ENCODE measurements at regions not wholly inside any gene's neighbourhood (a gene's known extent, or its start where the extent isn't known, plus 50 kb on each side); places are given as distances from the start of the nearest gene placed in this dataset.

GRCh38 chr5:96112703-96113102 is 151.1 kb upstream of the ELL2 start:
- WGBS (ENCODE audit: missing lambda C conversion rate) = 93% methylated on average over 2 of the region's 2 CpGs
- TF ChIP-seq TP53 (CRISPR knock-in tag; IDR thresholded peaks at IDR 0.05) (no peak), HEYL (CRISPR knock-in tag; IDR thresholded peaks at IDR 0.05) (no peak), REST (IDR thresholded peaks at IDR 0.05) (no peak), FOSL2 (IDR thresholded peaks at IDR 0.05) (no peak), FOSL2 (CRISPR knock-in tag; IDR thresholded peaks at IDR 0.05) (no peak), FOXS1 (CRISPR knock-in tag; IDR thresholded peaks at IDR 0.05) (no peak), KDM5A (IDR thresholded peaks at IDR 0.05) (no peak), KDM1A (IDR thresholded peaks at IDR 0.05; ENCODE audit: low read depth) (no peak), BCL3 (IDR thresholded peaks at IDR 0.05) (no peak), ZFP36 (IDR thresholded peaks at IDR 0.05; ENCODE audit: borderline replicate concordance, partially characterized antibody) (no peak), CTCF (IDR thresholded peaks at IDR 0.05) (no peak), HES2 (IDR thresholded peaks at IDR 0.05) (no peak), CHD4 (IDR thresholded peaks at IDR 0.05; ENCODE audit: borderline replicate concordance) (no peak), EHF (CRISPR knock-in tag; IDR thresholded peaks at IDR 0.05) (no peak), EHMT2 (IDR thresholded peaks at IDR 0.05; ENCODE audit: low read depth) (no peak), RAD21 (conservative IDR thresholded peaks at IDR 0.05 in 1 of 2, IDR thresholded peaks at IDR 0.05 in 1 of 2) (no peak), NFE2L2 (conservative IDR thresholded peaks at IDR 0.05; ENCODE audit: low read length) (no peak), HOXB13 (CRISPR knock-in tag; IDR thresholded peaks at IDR 0.05; ENCODE audit: low read depth) (no peak)
- Histone ChIP-seq H3K4me3 (no peak overlapping the region), H3K4me2 (no peak overlapping the region), H3K4me1 (peaks cover 7% of the 10 kb centered on the region; the same call in 2 of the 3 replicates), H3K27ac (no peak overlapping the region), H3K9me3 (no peaks in the 10 kb centered on the region)
- ChIA-PET CTCF (no interaction called here), POLR2A (no interaction called here)
- ATAC-seq (no peak), DNase-seq (ENCODE audit: low read depth in 1 of 2, low spot score in 1 of 2) (no peak), FAIRE-seq (no peak)

GRCh38 chr5:96112123-96112670 is 150.5 kb upstream of the ELL2 start:
- H3K4me3 ChIP-seq = no peak overlapping the region
- no peak overlapping the region for H3K4me2 ChIP-seq
- ChIA-PET CTCF (no interaction called here), POLR2A (no interaction called here)
- 61% methylated on average over 1 of the region's 1 CpG for WGBS (ENCODE audit: missing lambda C conversion rate)
- FAIRE-seq (no peak), ATAC-seq (no peak), DNase-seq (ENCODE audit: low read depth in 1 of 2, low spot score in 1 of 2) (no peak)
- no peaks in the 10 kb centered on the region for H3K9me3 ChIP-seq
- H3K4me1 ChIP-seq = 0 out of 3 replicates have a peak, but pooled peaks cover 4% of the 10 kb centered on the region
- no peak overlapping the region for H3K27ac ChIP-seq
- no peak for TF ChIP-seq CBX2 (IDR thresholded peaks at IDR 0.05; ENCODE audit: borderline replicate concordance, low read depth)
- no peak for TF ChIP-seq HOXB5 (CRISPR knock-in tag; IDR thresholded peaks at IDR 0.05)
- no peak for TF ChIP-seq POLR2AphosphoS2 (conservative IDR thresholded peaks at IDR 0.05; ENCODE audit: low read length)
- no peak for TF ChIP-seq HDAC2 (IDR thresholded peaks at IDR 0.05)
- TF ChIP-seq ZSCAN20 (CRISPR knock-in tag; IDR thresholded peaks at IDR 0.05) = no peak
- TF ChIP-seq CHD2 (IDR thresholded peaks at IDR 0.05; ENCODE audit: low read length, partially characterized antibody) = no peak
- TF ChIP-seq ELK1 (IDR thresholded peaks at IDR 0.05; ENCODE audit: low read depth, low read length) = no peak
- TF ChIP-seq EHMT2 (IDR thresholded peaks at IDR 0.05; ENCODE audit: low read depth) = no peak
- TF ChIP-seq EHF (CRISPR knock-in tag; IDR thresholded peaks at IDR 0.05) = no peak
- TF ChIP-seq PBX3 (IDR thresholded peaks at IDR 0.05) = no peak

Data from A549 (cell line).